ENCODE measurements at regions not wholly inside any gene's neighbourhood (a gene's known extent, or its start where the extent isn't known, plus 50 kb on each side); places are given as distances from the start of the nearest gene placed in this dataset.

- H3K4me3 ChIP-seq (ENCODE audit: low read length): no peak overlapping the region
- TF ChIP-seq, protein P1, sequence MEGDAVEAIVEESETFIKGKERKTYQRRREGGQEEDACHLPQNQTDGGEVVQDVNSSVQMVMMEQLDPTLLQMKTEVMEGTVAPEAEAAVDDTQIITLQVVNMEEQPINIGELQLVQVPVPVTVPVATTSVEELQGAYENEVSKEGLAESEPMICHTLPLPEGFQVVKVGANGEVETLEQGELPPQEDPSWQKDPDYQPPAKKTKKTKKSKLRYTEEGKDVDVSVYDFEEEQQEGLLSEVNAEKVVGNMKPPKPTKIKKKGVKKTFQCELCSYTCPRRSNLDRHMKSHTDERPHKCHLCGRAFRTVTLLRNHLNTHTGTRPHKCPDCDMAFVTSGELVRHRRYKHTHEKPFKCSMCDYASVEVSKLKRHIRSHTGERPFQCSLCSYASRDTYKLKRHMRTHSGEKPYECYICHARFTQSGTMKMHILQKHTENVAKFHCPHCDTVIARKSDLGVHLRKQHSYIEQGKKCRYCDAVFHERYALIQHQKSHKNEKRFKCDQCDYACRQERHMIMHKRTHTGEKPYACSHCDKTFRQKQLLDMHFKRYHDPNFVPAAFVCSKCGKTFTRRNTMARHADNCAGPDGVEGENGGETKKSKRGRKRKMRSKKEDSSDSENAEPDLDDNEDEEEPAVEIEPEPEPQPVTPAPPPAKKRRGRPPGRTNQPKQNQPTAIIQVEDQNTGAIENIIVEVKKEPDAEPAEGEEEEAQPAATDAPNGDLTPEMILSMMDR (conservative IDR thresholded peaks at IDR 0.05; ENCODE audit: low read depth, low read length): peak; percentile 43
- DNase-seq (ENCODE audit: low read depth): no peak
Measured at GRCh38 chrX:30504309-30504708, 73.3 kb downstream of the TASL start.

DNA sequence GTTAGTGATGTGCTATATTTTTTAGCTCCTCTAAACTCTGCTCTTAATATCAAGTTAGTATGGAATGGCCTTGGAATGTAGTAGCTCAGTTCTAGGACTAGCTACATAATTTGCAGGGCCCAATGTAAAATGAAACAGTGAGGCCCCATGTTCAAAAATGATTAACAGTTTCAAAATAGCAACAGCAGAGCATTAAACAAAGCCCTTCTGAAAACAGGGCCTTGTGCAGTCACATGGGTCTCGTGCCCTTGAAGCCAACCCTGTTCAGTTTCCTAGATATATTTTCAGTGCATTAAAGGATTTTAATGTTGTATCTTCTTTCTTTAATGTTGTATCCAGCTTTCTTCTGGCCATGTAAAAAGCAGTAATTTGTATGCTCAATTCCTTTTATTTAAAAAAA, 82.1 kb downstream of the TASL start:
- TF ChIP-seq, protein P1 (conservative IDR thresholded peaks at IDR 0.05; ENCODE audit: low read depth, low read length): no peak
- H3K4me3 ChIP-seq (ENCODE audit: low read length): no peak overlapping the region
- DNase-seq (ENCODE audit: low read depth): no peak

- DNase-seq (ENCODE audit: low read depth): no peak
- TF ChIP-seq, protein P1 (conservative IDR thresholded peaks at IDR 0.05; ENCODE audit: low read depth, low read length): no peak
- no peak overlapping the region for H3K4me3 ChIP-seq (ENCODE audit: low read length)
Measured at GRCh38 chrX:30493348-30493747, 84.2 kb downstream of the TASL start.

GRCh38 chrX:30489323-30489722, 88.2 kb downstream of the TASL start:
- DNase-seq (ENCODE audit: low read depth): no peak
- TF ChIP-seq, protein P1 (conservative IDR thresholded peaks at IDR 0.05; ENCODE audit: low read depth, low read length): peak; percentile 9

GRCh38 chrX:30488092-30488491, 89.5 kb downstream of the TASL start:
- TF ChIP-seq, protein P1 (conservative IDR thresholded peaks at IDR 0.05; ENCODE audit: low read depth, low read length): peak; percentile 17
- DNase-seq (ENCODE audit: low read depth): no peak
- H3K4me3 ChIP-seq (ENCODE audit: low read length): no peak overlapping the region

More at GRCh38 chrX:30489323-30489722, 88.2 kb downstream of the TASL start:
- no peak overlapping the region for H3K4me3 ChIP-seq (ENCODE audit: low read length)

DNA sequence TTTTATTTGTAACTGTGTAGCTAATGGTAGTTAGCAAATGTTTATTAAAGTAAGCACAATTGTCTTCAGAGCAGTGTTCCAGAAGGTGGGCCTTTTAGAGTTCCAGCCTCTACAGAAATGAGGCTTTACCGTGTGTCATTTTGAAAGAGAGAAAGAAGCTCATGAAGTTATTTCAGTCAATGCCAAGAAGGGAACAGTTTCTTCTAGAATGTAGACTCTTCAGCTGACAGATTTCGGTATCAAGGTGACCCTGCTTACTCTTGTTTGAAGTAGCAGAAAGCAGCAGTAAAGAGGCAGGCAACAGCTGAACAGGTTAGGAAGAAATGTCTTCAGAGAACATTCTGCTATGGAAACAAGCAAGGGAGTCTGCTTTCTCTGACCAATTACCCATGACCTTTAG, 93.6 kb downstream of the TASL start:
- TF ChIP-seq, protein P1 (conservative IDR thresholded peaks at IDR 0.05; ENCODE audit: low read depth, low read length): no peak
- H3K4me3 ChIP-seq (ENCODE audit: low read length): no peak overlapping the region
- DNase-seq (ENCODE audit: low read depth): no peak

GRCh38 chrX:30468471-30468870, 109.1 kb downstream of the TASL start:
- no peak overlapping the region for H3K4me3 ChIP-seq (ENCODE audit: low read length)
- TF ChIP-seq, protein P1 (conservative IDR thresholded peaks at IDR 0.05; ENCODE audit: low read depth, low read length): no peak
- no peak for DNase-seq (ENCODE audit: low read depth)

Data from retinal pigment epithelial cell (primary cell).